GM21717 (cell line): ENCODE measurements at regions not wholly inside any gene's neighbourhood (a gene's known extent, or its start where the extent isn't known, plus 50 kb on each side); places are given as distances from the start of the nearest gene placed in this dataset.

ENCODE experiments used
- ATAC-seq: cut with Tn5 transposase; IDR thresholded peaks from one replicate; pipeline ENCODE4 v1.9.1; 2021; ENCODE audit warnings: mild to moderate bottlenecking, moderate library complexity; ENCODE audit not compliant: unreplicated experiment

DNA sequence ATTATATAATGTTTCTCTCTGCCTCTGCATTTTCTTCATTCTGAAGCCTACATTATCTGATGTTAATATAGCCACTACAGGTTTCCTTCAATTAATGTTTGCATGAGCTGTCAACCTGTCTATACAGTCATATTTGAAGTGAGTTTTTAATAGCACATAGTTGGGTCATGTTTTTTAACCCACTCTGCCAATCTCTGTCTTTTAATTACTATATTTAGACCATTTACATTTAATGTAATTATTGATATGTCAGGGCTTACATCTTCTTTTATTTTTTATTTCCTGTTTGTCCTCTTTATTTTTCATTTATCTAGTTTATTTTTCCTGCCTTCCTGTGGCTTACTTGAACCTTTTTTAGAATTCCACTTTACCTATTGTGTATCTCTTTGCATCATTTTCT is 124.3 kb upstream of the PDE1C start:
- ATAC-seq: no peak

DNA sequence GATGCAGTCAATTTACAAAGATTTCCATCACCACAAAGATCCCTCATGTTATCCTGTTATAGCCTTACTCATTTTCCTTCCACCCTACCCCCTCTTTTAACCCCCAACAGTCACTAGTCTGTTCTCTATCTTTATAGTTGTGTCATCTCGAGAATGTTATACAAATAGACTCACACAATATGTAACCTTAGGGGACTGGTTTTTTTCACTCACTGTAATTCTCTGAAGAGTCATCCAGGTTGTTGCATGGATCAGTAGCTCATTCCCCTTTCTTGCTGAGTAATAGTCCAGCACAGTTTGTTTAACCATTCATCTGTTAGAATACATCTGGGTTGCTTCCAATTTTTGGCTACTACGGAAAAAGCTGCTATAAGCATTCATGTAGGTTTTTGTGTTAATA is 121.1 kb upstream of the PDE1C start:
- ATAC-seq: no peak

DNA sequence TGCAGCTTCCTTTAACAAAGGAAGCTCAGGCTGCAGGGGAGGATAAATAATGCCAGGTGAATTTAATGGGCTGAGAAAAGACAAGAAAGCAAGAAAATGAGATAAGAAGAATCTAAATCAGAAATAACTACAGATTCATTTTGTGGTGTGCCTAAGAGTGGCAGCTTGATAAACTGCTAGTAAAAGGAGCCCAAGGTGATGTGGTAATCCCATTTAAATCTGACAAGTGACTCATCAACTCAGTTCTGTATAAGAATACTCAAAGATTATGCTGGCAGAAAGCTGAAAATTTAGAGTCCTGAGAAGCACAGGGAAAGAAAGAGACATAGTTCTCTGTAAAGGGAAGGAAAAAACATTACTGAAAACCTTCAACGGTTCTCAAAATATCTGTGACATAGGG is 109.4 kb upstream of the PDE1C start:
- ATAC-seq: no peak

DNA sequence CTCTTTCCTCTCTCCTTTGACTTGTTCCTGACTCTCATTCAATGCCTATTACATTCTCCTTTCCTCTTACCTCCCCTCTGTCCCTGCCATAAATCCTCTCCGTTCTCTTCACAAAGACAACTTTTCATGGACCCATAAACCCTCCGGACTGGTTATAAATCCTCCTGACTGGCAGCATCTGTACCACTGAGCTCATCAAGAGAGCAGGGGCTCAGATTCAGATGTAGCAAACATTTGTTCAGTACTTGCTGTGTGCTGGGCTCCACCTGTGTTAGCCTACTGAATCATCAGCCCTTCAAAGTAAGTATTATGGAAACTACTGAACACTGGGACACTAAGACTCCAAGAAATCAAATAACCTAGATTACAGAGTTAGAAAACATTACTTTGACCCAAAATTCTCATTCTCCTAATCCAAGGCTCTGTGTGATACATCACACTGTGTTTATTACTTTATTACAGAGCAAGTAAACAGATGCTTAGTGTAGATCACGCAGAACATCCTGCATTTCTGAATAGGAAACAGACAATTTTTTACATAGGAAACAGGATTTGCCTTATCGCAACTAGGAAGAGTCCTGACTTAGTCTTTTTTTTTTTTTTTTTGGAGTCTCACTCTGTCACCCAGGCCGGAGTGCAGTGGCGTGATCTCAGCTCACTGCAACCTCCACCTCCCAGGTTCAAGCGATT is 108.6 kb upstream of the PDE1C start:
- no peak for ATAC-seq

DNA sequence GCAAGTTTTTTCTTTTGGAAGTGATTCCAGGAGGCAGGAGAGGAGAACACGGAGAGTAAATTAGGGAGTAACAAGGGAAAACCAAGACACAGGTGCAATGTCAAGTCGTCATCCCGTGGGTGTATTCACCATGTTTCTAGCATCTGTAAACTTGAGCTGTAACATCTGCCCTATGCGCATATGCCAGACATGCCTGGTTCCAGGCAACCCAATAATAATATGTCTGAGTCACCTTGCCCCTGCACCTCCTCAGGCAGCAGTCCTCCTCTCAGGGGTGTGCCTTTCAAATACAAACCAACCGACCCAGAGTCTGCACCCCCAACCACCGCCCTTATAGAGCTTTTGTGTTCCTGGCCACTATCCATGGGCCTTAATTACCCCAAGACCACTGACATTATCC is 107.0 kb upstream of the PDE1C start:
- no peak for ATAC-seq

DNA sequence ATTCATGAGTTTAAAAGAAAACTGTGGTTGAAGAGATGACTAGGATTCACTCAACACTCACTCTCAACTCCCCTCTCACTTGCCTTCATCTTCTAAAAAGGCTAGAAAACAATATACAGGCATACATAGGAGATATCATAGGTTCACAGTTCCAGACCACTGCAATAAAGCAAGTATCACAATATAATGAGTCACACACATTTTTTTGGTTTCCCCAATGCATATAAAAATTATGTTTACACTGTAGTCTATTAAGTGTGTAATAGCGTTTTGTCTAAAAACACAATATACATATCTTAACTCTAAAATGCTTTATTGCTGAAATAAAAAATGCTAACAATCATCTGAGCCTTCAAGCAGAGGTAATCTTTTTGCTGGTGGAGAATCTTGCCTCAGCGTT is 104.9 kb upstream of the PDE1C start:
- ATAC-seq: no peak

DNA sequence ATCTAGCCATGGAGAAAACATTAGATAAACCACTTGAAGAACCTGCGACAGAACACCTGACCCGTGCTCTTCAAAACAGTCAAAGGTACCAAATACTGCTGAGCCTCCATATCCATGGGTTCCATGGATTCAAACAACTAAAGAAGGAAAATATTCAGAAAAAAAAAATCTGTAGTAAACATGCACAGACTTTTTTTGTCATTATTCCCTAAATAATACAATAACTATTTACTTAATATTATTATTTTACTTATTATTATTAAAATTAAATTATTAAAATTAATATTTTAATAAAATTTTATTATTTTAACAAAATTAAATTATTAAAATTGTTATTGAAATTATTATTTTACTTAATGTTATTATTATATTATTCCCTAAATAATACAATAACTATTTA is 101.0 kb upstream of the PDE1C start:
- ATAC-seq: no peak

DNA sequence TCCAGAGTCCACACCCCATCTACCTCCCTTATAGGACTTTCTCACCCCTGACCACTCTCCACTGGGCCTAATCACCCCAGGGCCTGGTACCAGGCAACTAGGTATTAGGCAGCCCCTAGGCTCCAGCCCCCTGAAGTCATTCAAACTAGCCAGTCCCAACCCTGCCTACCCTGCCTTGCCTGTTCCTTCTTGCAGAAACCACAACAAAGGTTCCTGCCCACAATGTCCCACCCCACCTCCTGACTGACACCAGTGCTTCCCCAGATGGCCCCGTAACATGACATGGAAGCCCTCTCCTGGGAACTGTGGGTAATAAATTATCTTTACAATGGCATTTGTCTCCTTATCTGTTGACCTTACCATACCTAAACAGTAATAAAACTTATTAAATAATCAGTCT is 100.6 kb upstream of the PDE1C start:
- no peak for ATAC-seq

DNA sequence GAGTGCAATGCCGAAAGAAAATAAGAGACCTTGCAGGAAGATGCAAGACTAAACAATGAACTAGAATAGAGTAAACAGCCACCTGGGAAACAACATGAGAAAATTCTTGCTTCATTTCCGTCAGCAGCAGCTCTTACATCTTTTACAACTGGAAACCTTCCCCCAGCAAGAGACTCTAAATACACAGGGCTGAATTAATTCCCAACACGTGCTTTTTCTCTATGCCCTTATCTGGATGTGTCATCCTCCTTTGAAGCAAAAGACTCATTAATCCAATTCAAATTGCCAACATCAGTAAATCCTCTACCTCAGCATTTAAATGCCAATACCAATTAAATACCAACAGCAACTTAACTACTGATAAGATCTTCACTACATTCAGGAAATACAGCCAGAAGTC is 99.0 kb upstream of the PDE1C start:
- ATAC-seq: no peak

DNA sequence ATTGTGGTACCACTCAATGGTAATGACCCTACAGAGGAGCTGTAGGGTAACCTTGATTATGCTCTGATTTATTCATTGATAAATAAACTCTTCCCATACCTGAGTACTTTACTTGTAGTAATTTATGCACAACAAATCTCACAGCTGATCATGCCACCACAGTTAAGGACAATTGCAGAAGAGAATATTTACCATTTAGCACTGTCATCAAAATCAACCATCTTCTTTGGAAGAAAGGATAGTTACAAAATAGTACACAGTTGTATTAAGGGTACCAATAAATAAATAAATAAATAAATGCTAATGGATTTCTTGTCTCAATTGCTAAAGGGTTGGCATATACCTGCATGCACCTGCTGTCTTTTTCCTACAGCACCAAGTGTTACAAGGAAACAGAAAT is 97.6 kb upstream of the PDE1C start:
- no peak for ATAC-seq

DNA sequence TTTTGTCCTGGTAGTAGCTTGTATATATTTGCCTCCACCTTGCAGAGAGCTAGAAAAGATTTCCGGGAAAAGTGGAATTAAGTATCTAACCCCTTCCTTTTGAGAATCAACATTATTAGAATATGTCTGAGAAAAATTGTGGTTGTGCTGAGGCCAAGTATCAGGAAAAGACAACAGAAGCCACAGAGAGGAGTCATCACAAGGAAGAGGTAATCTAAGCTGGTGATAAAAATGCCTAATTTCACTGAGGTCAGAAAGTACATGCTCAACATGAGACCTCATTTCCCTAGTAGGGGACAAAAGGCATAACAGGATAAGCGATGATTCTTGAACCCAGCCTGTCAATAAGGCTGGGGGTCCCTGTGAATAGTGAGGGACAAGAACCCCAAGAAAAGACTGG is 97.0 kb upstream of the PDE1C start:
- ATAC-seq: no peak

DNA sequence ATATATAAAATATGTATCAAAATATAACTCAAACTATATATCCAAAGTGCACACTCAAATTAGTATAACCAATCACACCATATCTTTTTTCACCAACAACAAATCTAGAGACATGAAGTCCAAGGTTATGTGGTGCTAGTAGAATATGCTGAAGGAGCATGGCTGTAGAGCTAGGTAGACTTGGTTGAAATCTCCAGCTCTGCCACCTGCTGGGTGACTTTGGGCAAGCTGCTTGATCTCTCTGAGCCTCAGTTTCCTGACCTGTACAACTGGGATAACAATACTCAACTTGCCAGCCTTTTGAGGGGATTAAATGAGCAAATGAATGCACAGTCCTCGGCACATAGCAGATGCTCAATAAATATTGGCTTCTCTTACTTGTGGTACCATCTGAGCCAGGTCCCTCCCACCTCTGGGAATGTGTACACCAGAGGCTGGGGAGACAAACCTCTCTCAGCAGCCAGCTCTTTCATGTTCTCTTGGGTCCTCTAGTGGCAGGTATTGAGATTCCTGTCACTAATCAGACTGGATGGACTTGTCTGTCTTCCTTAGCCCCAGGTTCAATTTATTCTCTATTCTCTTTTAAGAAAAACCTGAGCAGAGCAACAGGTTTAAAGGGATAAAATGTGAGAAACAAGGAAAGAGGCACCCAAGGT is 94.3 kb upstream of the PDE1C start:
- no peak for ATAC-seq

DNA sequence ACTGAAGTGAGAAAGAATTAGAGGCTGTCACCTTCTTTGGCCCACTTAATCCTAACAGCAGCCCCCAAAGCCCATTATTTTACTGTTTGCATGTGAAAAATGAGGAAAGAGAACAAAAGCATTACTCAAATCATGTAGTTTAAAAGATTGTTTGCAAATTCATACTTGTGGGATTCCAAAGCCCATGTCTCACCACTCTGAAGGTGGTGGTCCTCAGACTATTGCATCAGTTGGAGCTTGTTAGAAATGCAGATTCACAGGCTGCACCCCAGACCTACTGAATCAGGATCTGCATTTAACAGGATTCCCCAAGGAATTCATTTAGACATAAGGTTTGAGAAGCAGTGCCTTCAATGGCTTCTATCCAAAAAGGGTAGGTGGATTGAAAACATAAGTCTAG is 93.7 kb upstream of the PDE1C start:
- no peak for ATAC-seq

DNA sequence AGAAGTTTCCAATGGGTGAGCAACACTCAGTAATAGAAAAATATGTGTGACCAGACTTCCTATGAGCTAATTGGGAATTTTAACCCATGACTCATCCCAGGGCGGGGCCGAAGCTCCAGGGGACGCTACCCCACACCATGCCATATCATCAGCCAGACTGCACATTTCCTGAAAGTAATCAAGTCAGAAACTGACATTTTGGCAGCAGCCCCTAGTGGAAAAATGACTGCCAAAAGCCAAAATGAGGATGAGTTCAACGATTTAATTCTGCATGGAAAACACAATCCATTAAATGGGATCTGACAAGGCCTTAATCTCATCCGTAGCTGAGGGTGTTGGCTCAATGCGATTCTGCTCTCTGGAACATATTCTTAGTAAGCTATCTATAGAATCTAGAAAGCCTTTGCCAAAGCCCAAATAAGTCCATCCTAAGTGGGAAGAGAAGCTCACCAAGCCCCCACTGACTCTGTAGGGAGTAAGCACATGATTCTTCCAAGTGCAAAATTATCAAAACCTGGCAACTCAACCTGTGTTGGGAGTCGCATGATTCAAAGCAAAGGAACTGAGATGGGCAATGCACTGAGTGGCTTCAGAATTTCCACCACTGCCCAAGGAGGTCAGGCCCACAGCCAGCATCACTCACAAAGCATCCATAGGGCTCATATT is 93.1 kb upstream of the PDE1C start:
- no peak for ATAC-seq

DNA sequence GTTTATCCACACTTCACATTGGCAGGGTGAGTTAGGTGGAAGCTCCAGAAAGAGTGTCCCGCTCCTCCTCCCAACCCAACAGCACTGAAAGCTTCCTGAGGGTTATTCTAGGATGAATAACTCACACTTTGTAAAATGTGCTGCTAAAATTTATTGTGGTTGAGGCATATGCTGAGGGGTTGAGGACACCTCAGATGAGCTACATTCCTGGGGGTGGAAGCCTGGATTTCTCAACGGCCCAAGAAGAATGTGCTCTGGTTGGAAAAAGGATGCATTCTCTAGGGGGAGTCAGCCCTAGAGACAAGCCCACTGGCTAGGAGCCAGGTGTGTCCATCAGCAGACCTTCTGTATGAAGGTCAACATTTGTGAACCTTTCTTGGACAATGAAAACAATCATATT is 91.5 kb upstream of the PDE1C start:
- no peak for ATAC-seq

DNA sequence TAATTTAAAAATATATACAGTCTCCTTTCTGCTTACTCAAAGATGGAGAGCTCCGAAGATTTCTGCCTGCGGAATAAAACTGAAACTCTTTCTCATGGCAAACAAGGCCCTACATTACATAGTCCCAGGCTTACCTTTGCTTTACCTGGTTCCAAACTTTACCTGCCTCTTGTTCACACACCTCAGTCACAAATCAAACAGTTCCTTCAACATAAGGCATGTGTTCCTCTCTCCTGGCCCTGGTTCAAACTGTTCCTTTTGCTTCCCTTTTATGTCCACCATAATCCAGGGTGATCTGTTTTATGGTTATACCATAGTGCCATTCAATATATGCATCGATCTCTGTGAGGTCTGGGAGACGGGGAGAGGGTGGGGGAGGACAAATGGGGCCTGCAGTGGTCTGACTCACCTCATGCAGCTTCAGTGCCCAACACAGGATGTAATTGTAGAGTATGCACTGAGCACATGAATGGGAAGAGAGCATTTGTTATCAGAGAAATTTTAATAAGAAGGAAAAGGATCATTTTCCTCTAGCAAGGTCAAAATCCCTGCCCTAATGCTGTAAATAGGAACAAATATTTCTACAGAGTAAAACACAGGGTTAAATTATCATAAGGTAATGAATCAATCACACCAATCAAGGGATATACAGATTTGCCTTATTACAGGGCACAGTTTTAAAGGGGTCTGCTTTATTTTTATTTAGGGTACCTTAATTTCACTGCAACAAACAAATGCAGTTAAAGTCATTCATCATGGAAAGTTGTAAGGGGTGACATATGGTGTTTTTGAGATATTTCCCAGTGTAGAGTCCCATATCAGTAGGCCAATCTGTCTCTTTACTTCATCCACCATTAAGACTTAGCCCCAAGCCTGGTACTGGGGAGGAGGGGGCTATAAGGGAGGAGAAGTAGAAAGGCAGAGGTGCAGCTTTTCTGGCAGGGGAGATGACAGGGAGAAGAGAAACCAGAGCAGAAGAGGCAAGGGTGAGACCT is 88.8 kb upstream of the PDE1C start:
- no peak for ATAC-seq

DNA sequence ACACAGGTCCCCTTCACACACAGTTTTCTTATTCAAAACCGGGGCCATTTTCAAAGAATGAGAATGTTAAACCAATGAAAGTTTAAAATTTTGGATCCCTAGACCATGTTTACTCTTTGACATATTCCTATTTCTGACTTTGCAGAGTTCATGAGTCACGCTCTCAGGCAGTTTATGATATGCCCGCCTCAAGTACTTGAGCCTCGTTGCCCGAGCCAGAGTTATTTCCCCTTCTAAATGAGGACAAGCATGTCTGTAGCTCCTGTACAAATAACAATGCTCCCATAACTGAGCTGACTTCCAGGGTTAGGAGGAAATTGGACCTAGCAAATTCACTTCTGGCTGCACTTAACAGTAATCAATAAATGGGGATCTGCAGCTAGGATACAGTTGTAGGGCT is 87.9 kb upstream of the PDE1C start:
- no peak for ATAC-seq

DNA sequence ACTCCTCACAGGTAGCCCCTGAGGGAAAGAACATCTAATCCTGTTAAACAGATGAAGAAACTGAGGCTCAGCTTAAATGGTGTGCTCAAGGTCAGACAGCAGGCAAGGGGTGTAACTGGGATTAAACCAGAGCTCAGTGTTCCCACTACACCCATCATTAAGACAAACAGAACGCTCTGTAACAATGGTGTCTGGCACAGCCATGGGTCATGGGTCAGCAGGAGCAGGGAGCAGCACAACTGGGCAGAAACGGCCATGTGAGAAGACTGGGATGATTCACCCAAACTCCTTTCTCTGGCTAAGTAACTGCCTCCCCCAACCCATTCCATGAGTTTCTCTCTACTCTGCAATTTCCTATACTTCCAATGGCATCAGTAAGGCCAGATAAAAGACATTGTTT is 85.5 kb upstream of the PDE1C start:
- ATAC-seq: no peak

DNA sequence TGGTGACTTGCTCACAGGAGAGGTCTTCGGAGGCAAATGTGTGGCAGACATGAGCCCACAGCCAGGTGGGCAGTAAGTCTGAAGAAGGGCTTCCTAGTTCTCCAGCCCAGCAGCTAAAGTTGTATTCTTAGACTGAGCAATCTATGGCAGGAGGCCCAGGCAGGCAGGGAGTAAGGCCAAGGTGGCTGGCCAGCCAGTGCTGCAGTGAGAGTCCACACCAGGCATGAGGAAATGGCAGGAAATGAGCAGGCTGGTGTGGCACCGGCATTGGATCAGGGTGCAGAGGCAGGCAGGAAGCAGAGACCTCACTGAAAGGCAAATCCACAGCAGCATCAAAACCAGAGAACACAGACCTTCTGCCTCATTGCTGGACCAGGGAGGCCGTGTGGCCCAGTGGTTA is 84.6 kb upstream of the PDE1C start:
- ATAC-seq: no peak

DNA sequence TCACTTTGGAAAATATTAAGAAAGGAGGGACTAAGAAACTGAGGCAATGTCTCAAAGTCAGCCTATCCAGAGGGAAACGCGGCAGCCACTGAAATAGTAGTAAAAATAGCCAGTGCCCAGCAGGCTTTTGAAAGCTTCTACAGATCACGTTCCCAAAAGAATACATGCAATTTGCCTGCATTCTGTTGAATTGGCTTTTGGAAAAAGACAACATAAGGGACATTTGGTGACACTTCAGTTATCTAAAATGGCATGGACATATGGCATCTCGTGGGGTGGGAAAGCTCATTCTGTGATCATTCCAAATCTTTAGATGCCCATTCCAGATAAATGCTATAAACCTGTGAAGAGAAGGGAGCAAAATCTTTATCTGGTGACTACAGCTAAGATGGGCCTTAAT is 82.8 kb upstream of the PDE1C start:
- ATAC-seq: no peak

DNA sequence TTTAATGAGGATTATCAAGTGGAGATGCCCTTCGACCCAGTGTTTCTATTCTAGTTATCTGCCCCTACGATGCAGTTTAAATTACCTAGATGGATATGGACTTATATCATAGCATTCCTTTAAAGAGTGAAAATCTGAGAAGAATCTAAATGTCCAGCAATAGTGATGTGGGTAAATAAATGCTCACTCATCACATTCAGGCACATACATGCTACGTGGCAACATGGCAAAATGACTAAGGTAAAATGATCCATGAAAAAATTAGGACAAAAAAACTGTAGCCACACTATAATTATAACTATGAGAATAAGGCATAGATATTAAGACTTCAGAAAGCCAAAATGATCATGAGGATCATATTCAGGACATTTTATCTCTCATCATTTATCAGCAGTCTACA is 82.4 kb upstream of the PDE1C start:
- no peak for ATAC-seq
